H1 (cell line): ENCODE measurements at regions not wholly inside any gene's neighbourhood (a gene's known extent, or its start where the extent isn't known, plus 50 kb on each side); places are given as distances from the start of the nearest gene placed in this dataset.

Source experiments
- CHD2 ChIP-seq: IDR thresholded peaks from 2 replicates; pipeline ENCODE4 v1.6.1; 2012; ENCODE audit warnings: low read length, improper control_type of control experiment
- CTCF ChIP-seq, 3 experiments: IDR thresholded peaks; 1 replicate in 2 of 3; 2 replicates in 1 of 3; pipeline versions ENCODE4 v1.5.1 to v1.6.1; 2011; ENCODE audit warnings: low read length in 3 of 3, mild to moderate bottlenecking in 3 of 3, inconsistent platforms in 2 of 3, low read depth in 1 of 3, moderate library complexity in 1 of 3; ENCODE audit not compliant: insufficient read depth in 1 of 3; ENCODE audit errors: control extremely low read depth in 1 of 3
- EP300 ChIP-seq, 2 experiments: IDR thresholded peaks; 1 replicate in 1 of 2; 2 replicates in 1 of 2; pipeline ENCODE4 v1.6.1; 2011 to 2012; ENCODE audit warnings: low read depth in 2 of 2, low read length in 2 of 2, mild to moderate bottlenecking in 2 of 2, borderline replicate concordance in 1 of 2, inconsistent platforms in 1 of 2, moderate library complexity in 1 of 2
- EZH2 ChIP-seq: fragments of 200-600 bp; sonication (generic); IDR thresholded peaks from 2 replicates; pipeline ENCODE4 v1.7.1; 2012; ENCODE audit warnings: low read depth, mild to moderate bottlenecking, moderate library complexity, low read length, inconsistent platforms; ENCODE audit not compliant: severe bottlenecking
- GABPA ChIP-seq: IDR thresholded peaks from 2 replicates; pipeline ENCODE4 v1.6.1; 2011; ENCODE audit warnings: mild to moderate bottlenecking, low read length, moderate library complexity, borderline replicate concordance; ENCODE audit not compliant: insufficient read depth
- HDAC6 ChIP-seq: IDR thresholded peaks from one replicate; pipeline ENCODE4 v1.7.1; 2012; ENCODE audit warnings: low read depth, mild to moderate bottlenecking, inconsistent platforms, low read length, moderate library complexity
- MAFK ChIP-seq: IDR thresholded peaks from 2 replicates; pipeline ENCODE4 v1.6.1; 2012; ENCODE audit warnings: low read depth, mild to moderate bottlenecking, improper control_type of control experiment, low read length
- POLR2AphosphoS5 ChIP-seq: IDR thresholded peaks from 2 replicates; pipeline ENCODE4 v1.6.1; 2011; ENCODE audit warnings: low read depth, low read length
- TAF1 ChIP-seq: IDR thresholded peaks from 2 replicates; pipeline ENCODE4 v1.6.1; 2011; ENCODE audit warnings: mild to moderate bottlenecking, low read depth, low read length
- TBP ChIP-seq: IDR thresholded peaks from 2 replicates; pipeline ENCODE4 v1.6.1; 2011; ENCODE audit warnings: low read depth, low read length, improper control_type of control experiment

GRCh38 chr17:79243996-79244395 lies 169.4 kb downstream of the ENGASE start:
- TF ChIP-seq CTCF (IDR thresholded peaks at IDR 0.05; ENCODE audit: control extremely low read depth in 1 of 3, insufficient read depth in 1 of 3, low read depth in 1 of 3, low read length in 3 of 3) (no peak), CHD2 (no peak), HDAC6 (no peak), EP300 (IDR thresholded peaks at IDR 0.05; ENCODE audit: borderline replicate concordance in 1 of 2, low read depth in 2 of 2, low read length in 2 of 2) (no peak), TBP (no peak), MAFK (no peak), TAF1 (no peak), GABPA (no peak), POLR2AphosphoS5 (no peak), EZH2 (no peak)
